GM12878 (cell line): ENCODE measurements at regions not wholly inside any gene's neighbourhood (a gene's known extent, or its start where the extent isn't known, plus 50 kb on each side); places are given as distances from the start of the nearest gene placed in this dataset.

Experiments
- ATF2 ChIP-seq: IDR thresholded peaks from 2 replicates; pipeline ENCODE4 v1.6.1; 2012; ENCODE audit warnings: low read length, inconsistent platforms
- CTCF ChIP-seq, 3 experiments: IDR thresholded peaks in 2 of 3; conservative IDR thresholded peaks in 1 of 3; 2 replicates each; pipeline ENCODE4 v1.5.1; 2011; ENCODE audit warnings: low read depth in 3 of 3, low read length in 3 of 3, mild to moderate bottlenecking in 3 of 3, control low read depth in 2 of 3, moderate library complexity in 2 of 3, inconsistent platforms in 1 of 3, mixed read lengths in 1 of 3; ENCODE audit not compliant: control insufficient read depth in 2 of 3, insufficient read depth in 1 of 3; ENCODE audit errors: extremely low read depth in 1 of 3
- SUPT20H ChIP-seq: IDR thresholded peaks from 2 replicates; pipeline ENCODE4 v1.6.1; 2011; ENCODE audit warnings: low read depth, mild to moderate bottlenecking, low read length, moderate library complexity, borderline replicate concordance; ENCODE audit not compliant: control insufficient read depth
- TAF1 ChIP-seq: IDR thresholded peaks from 2 replicates; pipeline ENCODE4 v1.6.1; 2011; ENCODE audit warnings: mild to moderate bottlenecking, low read depth, low read length, borderline replicate concordance
- TCF12 ChIP-seq: IDR thresholded peaks from 2 replicates; pipeline ENCODE4 v1.6.1; 2011; ENCODE audit warnings: low read depth, mild to moderate bottlenecking, low read length
- YY1 ChIP-seq: IDR thresholded peaks from 2 replicates; pipeline ENCODE4 v1.6.1; 2011; ENCODE audit warnings: low read depth, mild to moderate bottlenecking, low read length
- TF ChIP-seq, protein P1 (sequence below): IDR thresholded peaks from 2 replicates; pipeline ENCODE4 v1.6.1; 2012; ENCODE audit warnings: low read depth, low read length, improper control_type of control experiment

DNA sequence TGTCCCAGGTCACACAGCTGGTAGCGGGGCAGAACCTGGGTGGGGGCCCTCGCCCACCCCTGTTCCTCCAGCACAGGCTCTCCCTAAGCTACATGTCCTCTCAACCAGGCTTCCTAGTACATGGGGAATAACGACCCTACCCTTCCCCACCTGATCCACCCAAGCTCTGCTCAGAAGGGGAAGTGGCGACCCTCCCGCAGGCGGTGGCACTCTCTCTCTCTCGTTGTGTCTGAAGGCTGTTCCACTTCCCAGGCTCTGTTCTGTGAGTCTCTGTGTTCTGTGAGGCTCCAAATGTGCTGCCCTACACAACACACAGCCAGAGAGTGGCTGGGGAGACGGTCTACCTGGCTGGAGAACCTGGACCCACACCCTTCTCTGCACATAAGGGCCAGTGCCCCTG lies 135.8 kb downstream of the COPS8 start:
- TF ChIP-seq YY1 (no peak), SUPT20H (no peak), TCF12 (no peak), CTCF (IDR thresholded peaks at IDR 0.05 in 2 of 3, conservative IDR thresholded peaks at IDR 0.05 in 1 of 3; ENCODE audit: control insufficient read depth in 2 of 3, extremely low read depth in 1 of 3, insufficient read depth in 1 of 3, low read depth in 3 of 3, low read length in 3 of 3) (no peak), TAF1 (no peak), ATF2 (no peak)
- TF ChIP-seq, protein P1, sequence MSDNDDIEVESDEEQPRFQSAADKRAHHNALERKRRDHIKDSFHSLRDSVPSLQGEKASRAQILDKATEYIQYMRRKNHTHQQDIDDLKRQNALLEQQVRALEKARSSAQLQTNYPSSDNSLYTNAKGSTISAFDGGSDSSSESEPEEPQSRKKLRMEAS, result no peak
